Erythroblast (primary cell): ENCODE measurements at regions not wholly inside any gene's neighbourhood (a gene's known extent, or its start where the extent isn't known, plus 50 kb on each side); places are given as distances from the start of the nearest gene placed in this dataset.

Experiments used
- GATA1 ChIP-seq: IDR thresholded peaks from 2 replicates; pipeline ENCODE4 v1.6.1; 2011; ENCODE audit warnings: low read depth, mild to moderate bottlenecking, control low read depth, low read length, moderate library complexity
- POLR2A ChIP-seq: IDR thresholded peaks from 2 replicates; pipeline ENCODE4 v1.6.1; 2011; ENCODE audit warnings: mild to moderate bottlenecking, low read length

DNA sequence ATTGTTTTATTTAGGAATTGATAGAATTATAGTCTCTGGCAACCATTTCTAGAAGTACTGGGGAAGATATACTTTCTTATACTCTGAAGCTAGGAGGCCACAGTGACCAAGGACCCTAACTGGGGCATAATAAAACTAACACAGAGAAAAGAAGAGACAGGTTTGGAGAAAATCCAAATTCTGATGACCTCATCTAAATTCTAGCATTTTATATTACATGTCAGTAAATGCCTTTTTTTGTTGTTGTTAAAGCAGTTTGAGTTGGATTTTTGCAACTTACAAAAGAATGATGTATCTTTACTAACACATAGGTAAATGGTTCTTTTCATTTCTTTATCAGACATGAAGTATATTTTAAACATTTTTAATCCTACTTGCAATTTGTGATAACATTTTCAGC, 933.3 kb downstream of the TMTC2 start:
- TF ChIP-seq POLR2A (no peak), GATA1 (no peak)
